ENCODE measurements at regions not wholly inside any gene's neighbourhood (a gene's known extent, or its start where the extent isn't known, plus 50 kb on each side); places are given as distances from the start of the nearest gene placed in this dataset.

DNA sequence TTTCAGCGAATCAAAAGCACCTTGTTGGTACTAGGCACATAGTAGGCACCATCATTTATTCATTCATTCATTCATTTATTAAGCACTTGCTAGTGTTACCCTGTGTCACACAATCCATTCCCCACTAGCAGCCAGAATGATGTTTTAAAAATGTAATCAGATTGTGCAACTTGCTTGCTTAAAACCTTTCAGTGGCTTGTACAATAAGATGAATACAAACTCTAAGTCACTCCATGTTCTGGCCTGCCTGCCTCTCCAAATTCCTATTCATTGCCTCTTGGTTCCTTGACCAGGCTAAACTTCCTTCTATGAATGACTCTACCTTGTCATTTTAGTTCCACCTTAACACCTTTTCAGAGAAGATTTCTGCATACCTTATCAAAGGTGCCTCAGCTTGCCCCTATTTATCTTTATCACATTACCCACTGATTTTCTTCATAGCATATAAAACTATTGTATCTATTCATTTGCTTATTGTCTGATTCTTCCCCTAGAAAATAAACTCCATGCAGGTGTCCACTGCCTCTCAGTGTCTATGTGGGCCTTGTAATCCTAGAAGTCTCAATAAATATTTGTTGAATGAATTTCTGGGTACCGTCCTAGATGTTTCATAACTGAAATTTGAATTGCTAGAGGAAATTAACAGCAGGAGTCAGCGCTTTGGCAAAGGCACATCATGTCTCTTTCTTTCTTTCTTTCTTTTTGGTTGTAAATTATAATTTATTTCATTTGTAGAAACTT, 169.5 kb downstream of the TMEM26 start:
- TF ChIP-seq CEBPB (IDR thresholded peaks at IDR 0.05) (no peak), TEAD4 (IDR thresholded peaks at IDR 0.05) (no peak), TCF12 (IDR thresholded peaks at IDR 0.05; ENCODE audit: low read depth) (no peak), EGR1 (IDR thresholded peaks at IDR 0.05) (no peak), ZBTB7A (IDR thresholded peaks at IDR 0.05; ENCODE audit: low read depth) (no peak)

DNA sequence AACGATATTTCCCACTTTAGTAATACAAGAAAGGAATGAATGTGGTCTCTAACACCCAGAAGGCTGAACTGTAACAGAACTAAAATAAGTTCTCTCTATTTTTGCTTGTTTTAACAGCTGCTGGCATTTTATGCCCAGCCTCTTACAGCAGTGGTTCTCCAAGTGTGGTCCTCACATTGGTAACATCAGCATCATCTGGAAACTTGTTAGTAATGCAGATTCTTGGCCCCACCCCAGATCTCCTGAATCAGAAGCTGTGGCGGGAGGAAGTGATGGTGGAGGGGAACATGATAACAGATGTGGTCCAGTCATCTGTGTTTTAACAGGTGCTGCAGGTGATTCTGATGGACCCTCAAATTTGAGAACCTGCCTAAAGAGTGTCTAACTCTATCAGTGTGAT, 170.1 kb downstream of the TMEM26 start:
- TF ChIP-seq ZBTB7A (IDR thresholded peaks at IDR 0.05; ENCODE audit: low read depth) (no peak), EGR1 (IDR thresholded peaks at IDR 0.05) (no peak), FOXM1 (IDR thresholded peaks at IDR 0.05; ENCODE audit: borderline replicate concordance, low read depth) (no peak), NFIC (IDR thresholded peaks at IDR 0.05) (no peak), TCF12 (IDR thresholded peaks at IDR 0.05; ENCODE audit: low read depth) (no peak), CREB1 (IDR thresholded peaks at IDR 0.05; ENCODE audit: low read depth) (no peak), YY1 (IDR thresholded peaks at IDR 0.05; ENCODE audit: low read depth) (no peak), CEBPB (IDR thresholded peaks at IDR 0.05) (no peak), TAF1 (IDR thresholded peaks at IDR 0.05; ENCODE audit: low read depth) (no peak), EP300 (IDR thresholded peaks at IDR 0.05; ENCODE audit: borderline replicate concordance) (no peak), TEAD4 (IDR thresholded peaks at IDR 0.05) (no peak), RAD21 (IDR thresholded peaks at IDR 0.05; ENCODE audit: low read depth) (no peak)
- TF ChIP-seq, protein P1, sequence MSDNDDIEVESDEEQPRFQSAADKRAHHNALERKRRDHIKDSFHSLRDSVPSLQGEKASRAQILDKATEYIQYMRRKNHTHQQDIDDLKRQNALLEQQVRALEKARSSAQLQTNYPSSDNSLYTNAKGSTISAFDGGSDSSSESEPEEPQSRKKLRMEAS (IDR thresholded peaks at IDR 0.05): no peak
- TF ChIP-seq, protein P2, sequence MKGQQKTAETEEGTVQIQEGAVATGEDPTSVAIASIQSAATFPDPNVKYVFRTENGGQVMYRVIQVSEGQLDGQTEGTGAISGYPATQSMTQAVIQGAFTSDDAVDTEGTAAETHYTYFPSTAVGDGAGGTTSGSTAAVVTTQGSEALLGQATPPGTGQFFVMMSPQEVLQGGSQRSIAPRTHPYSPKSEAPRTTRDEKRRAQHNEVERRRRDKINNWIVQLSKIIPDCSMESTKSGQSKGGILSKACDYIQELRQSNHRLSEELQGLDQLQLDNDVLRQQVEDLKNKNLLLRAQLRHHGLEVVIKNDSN (IDR thresholded peaks at IDR 0.05): no peak
- TF ChIP-seq, protein P3, sequence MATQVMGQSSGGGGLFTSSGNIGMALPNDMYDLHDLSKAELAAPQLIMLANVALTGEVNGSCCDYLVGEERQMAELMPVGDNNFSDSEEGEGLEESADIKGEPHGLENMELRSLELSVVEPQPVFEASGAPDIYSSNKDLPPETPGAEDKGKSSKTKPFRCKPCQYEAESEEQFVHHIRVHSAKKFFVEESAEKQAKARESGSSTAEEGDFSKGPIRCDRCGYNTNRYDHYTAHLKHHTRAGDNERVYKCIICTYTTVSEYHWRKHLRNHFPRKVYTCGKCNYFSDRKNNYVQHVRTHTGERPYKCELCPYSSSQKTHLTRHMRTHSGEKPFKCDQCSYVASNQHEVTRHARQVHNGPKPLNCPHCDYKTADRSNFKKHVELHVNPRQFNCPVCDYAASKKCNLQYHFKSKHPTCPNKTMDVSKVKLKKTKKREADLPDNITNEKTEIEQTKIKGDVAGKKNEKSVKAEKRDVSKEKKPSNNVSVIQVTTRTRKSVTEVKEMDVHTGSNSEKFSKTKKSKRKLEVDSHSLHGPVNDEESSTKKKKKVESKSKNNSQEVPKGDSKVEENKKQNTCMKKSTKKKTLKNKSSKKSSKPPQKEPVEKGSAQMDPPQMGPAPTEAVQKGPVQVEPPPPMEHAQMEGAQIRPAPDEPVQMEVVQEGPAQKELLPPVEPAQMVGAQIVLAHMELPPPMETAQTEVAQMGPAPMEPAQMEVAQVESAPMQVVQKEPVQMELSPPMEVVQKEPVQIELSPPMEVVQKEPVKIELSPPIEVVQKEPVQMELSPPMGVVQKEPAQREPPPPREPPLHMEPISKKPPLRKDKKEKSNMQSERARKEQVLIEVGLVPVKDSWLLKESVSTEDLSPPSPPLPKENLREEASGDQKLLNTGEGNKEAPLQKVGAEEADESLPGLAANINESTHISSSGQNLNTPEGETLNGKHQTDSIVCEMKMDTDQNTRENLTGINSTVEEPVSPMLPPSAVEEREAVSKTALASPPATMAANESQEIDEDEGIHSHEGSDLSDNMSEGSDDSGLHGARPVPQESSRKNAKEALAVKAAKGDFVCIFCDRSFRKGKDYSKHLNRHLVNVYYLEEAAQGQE (IDR thresholded peaks at IDR 0.05; ENCODE audit: low read depth): no peak

DNA sequence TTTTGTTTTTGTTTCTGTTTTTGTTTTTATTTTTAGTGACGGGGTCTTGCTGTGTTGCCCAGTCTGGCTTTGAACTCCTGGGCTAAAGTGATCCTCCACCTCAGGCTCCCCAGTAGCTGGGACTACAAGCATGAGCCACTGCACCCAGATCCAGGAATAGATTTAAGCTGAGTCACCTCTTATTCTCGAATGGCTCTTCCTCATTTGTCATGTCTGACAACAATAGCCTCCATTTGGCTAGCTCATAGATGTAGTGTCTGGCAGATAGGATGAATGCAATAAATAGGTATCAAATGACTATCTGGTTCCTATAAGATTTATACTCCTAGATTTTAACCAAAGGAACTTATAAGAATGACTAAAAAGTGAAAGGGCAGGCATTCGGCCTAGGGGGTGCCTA, 172.9 kb downstream of the TMEM26 start:
- TF ChIP-seq TAF1 (IDR thresholded peaks at IDR 0.05; ENCODE audit: low read depth) (no peak), CREB1 (IDR thresholded peaks at IDR 0.05; ENCODE audit: low read depth) (no peak), TEAD4 (IDR thresholded peaks at IDR 0.05) (no peak), TCF12 (IDR thresholded peaks at IDR 0.05; ENCODE audit: low read depth) (no peak), RAD21 (IDR thresholded peaks at IDR 0.05; ENCODE audit: low read depth) (no peak), NFIC (IDR thresholded peaks at IDR 0.05) (no peak), FOXM1 (IDR thresholded peaks at IDR 0.05; ENCODE audit: borderline replicate concordance, low read depth) (no peak), EP300 (IDR thresholded peaks at IDR 0.05; ENCODE audit: borderline replicate concordance) (no peak), EGR1 (IDR thresholded peaks at IDR 0.05) (no peak)
- TF ChIP-seq, protein P3 (IDR thresholded peaks at IDR 0.05; ENCODE audit: low read depth): no peak
- TF ChIP-seq, protein P2 (IDR thresholded peaks at IDR 0.05): no peak
- TF ChIP-seq, protein P1 (IDR thresholded peaks at IDR 0.05): no peak

DNA sequence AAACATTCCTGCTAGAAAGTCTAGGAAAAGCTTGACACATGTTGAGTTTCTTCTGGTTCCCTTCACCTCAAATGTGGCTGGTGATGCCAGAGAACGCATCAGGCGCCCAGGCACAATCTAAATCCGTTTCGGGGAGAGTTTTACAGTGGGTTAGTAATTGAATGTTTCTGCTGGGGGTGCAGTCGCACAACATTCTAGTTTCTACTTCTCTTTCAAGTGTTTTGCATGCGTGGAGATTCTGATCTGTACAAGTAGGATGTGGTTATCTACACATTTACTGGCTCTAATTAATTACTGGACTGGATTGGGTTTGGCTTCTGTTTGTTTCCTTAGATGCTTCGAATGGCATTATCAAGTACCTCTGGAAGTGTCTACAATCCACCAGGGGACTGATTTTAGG, 173.8 kb downstream of the TMEM26 start:
- TF ChIP-seq NFIC (IDR thresholded peaks at IDR 0.05): no peak
- TF ChIP-seq, protein P3 (IDR thresholded peaks at IDR 0.05; ENCODE audit: low read depth): no peak
- no peak for TF ChIP-seq CREB1 (IDR thresholded peaks at IDR 0.05; ENCODE audit: low read depth)
- no peak for TF ChIP-seq EGR1 (IDR thresholded peaks at IDR 0.05)
- no peak for TF ChIP-seq RAD21 (IDR thresholded peaks at IDR 0.05; ENCODE audit: low read depth)
